AG04450 (cell line): ENCODE measurements at regions not wholly inside any gene's neighbourhood (a gene's known extent, or its start where the extent isn't known, plus 50 kb on each side); places are given as distances from the start of the nearest gene placed in this dataset.

Source experiments
- CTCF ChIA-PET: fragments of 300-600, 350-600 bp; formaldehyde crosslinking; extraction: SDS; loops from one replicate; lab custom pipeline; 2022; ENCODE audit warnings: antibody characterized with exemption, inconsistent platforms; lab: Charles Lee
- POLR2A ChIA-PET: fragments of 350-600 bp; formaldehyde crosslinking; extraction: SDS; loops from one replicate; lab custom pipeline; 2021; ENCODE audit warnings: antibody characterized with exemption, inconsistent platforms; lab: Yijun Ruan, JAX
- DNase-seq: peaks from one replicate; pipeline ENCODE4 v3.0.0-alpha.2; 2011; ENCODE audit warnings: low read depth, low spot score
- H3K27ac ChIP-seq: one replicate; pipeline ENCODE4 v1.5.1; 2012; ENCODE audit warnings: low read depth, low read length, control low read depth
- H3K27me3 ChIP-seq: one replicate; pipeline ENCODE4 v1.6.0; 2012; ENCODE audit warnings: low read length; ENCODE audit not compliant: control insufficient read depth, insufficient read depth
- H3K4me3 ChIP-seq: 2 replicates; pipeline ENCODE4 v1.5.1; 2011; ENCODE audit warnings: mild to moderate bottlenecking, low read depth, low read length, control low read depth
- H3K9me3 ChIP-seq: 2 replicates; pipeline ENCODE4 v1.5.1; 2012; ENCODE audit warnings: low read length; ENCODE audit not compliant: control insufficient read depth, insufficient read depth
- CTCF ChIP-seq: IDR thresholded peaks from 2 replicates; pipeline ENCODE4 v1.5.1; 2011; ENCODE audit warnings: low read depth, low read length, control low read depth, inconsistent platforms

- ChIA-PET POLR2A (no interaction called here), CTCF (no interaction called here)
- TF ChIP-seq CTCF, result no peak
- Histone ChIP-seq H3K27ac (no peak overlapping the region), H3K4me3 (no peak overlapping the region), H3K9me3 (no peaks in the 10 kb centered on the region), H3K27me3 (no peaks in the 10 kb centered on the region)
- no peak for DNase-seq
Observed at GRCh38 chr11:114820621-114821020, 142.3 kb downstream of the NXPE2 start.

GRCh38 chr11:114821621-114822412, 143.5 kb downstream of the NXPE2 start:
- POLR2A ChIA-PET, result no interaction called here
- TF ChIP-seq CTCF, result no peak
- H3K9me3 ChIP-seq, result no peaks in the 10 kb centered on the region
- H3K27ac ChIP-seq, result no peak overlapping the region
- H3K4me3 ChIP-seq, result no peak overlapping the region
- no peak for DNase-seq
- CTCF ChIA-PET, result interaction anchor here (0.6 to 0.7 kb wide), 2 partner anchors 227 to 1747 kb away, joined by 3 read pairs; no protein-coding TSS in a partner anchor
- H3K27me3 ChIP-seq, result no peaks in the 10 kb centered on the region

GRCh38 chr11:114826910-114827442, 148.6 kb downstream of the NXPE2 start:
- Histone ChIP-seq H3K27ac (no peak overlapping the region), H3K9me3 (no peaks in the 10 kb centered on the region), H3K27me3 (no peaks in the 10 kb centered on the region), H3K4me3 (no peak overlapping the region)
- TF ChIP-seq CTCF, result no peak
- POLR2A ChIA-PET, result no interaction called here
- CTCF ChIA-PET, result no interaction called here
- DNase-seq, result no peak

GRCh38 chr11:114827736-114828135, 149.4 kb downstream of the NXPE2 start:
- ChIA-PET POLR2A (no interaction called here), CTCF (no interaction called here)
- Histone ChIP-seq H3K9me3 (no peaks in the 10 kb centered on the region), H3K27me3 (no peaks in the 10 kb centered on the region), H3K27ac (no peak overlapping the region), H3K4me3 (no peak overlapping the region)
- no peak for TF ChIP-seq CTCF
- no peak for DNase-seq

- Histone ChIP-seq H3K27me3 (no peaks in the 10 kb centered on the region), H3K27ac (no peak overlapping the region), H3K4me3 (no peak overlapping the region), H3K9me3 (no peaks in the 10 kb centered on the region)
- CTCF ChIA-PET, result interaction anchor here (1.1 kb wide), 1 partner anchor 93 kb away, joined by 5 read pairs; no protein-coding TSS in a partner anchor
- no peak for DNase-seq
- TF ChIP-seq CTCF, result no peak
- POLR2A ChIA-PET, result no interaction called here
Observed at GRCh38 chr11:114832532-114833125, 154.3 kb downstream of the NXPE2 start.
